PC-9 (cell line): ENCODE measurements at regions not wholly inside any gene's neighbourhood (a gene's known extent, or its start where the extent isn't known, plus 50 kb on each side); places are given as distances from the start of the nearest gene placed in this dataset.

Experiments used
- EZH2 ChIP-seq: fragments of 200-600 bp; sonication (generic); IDR thresholded peaks from 2 replicates; pipeline ENCODE4 v1.8.0; 2017; ENCODE audit warnings: antibody characterized with exemption, low read depth
- TF ChIP-seq, protein P1 (sequence below): fragments of 200-600 bp; sonication (generic); conservative IDR thresholded peaks from 2 replicates; pipeline ENCODE4 v1.6.1; 2017; ENCODE audit warnings: mixed run types, antibody characterized with exemption, mild to moderate bottlenecking, moderate library complexity

DNA sequence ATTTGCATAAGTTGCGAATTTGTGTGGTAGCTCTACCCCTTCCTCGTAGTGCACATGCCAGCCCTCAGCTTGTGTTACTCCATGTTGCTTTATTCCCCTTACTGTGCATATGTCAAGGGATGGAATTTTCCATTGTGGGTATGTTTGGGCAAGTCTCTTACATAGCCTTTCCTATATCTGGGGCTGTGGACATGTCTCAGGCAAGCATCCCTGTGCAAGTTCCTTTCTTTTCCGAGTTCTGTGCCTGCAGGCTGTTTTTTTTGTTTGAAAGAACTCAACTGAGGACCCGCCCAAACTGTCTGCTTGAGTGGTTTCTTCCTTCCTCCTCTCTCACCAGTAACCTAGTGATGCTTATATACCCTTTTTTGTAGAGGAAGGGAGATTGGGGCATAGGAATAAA lies 1739.1 kb upstream of the PIK3C3 start:
- TF ChIP-seq, protein P1, sequence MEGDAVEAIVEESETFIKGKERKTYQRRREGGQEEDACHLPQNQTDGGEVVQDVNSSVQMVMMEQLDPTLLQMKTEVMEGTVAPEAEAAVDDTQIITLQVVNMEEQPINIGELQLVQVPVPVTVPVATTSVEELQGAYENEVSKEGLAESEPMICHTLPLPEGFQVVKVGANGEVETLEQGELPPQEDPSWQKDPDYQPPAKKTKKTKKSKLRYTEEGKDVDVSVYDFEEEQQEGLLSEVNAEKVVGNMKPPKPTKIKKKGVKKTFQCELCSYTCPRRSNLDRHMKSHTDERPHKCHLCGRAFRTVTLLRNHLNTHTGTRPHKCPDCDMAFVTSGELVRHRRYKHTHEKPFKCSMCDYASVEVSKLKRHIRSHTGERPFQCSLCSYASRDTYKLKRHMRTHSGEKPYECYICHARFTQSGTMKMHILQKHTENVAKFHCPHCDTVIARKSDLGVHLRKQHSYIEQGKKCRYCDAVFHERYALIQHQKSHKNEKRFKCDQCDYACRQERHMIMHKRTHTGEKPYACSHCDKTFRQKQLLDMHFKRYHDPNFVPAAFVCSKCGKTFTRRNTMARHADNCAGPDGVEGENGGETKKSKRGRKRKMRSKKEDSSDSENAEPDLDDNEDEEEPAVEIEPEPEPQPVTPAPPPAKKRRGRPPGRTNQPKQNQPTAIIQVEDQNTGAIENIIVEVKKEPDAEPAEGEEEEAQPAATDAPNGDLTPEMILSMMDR, result no peak
- no peak for TF ChIP-seq EZH2
